Esophagus squamous epithelium (tissue), 4 donors: ENCODE measurements at regions not wholly inside any gene's neighbourhood (a gene's known extent, or its start where the extent isn't known, plus 50 kb on each side); places are given as distances from the start of the nearest gene placed in this dataset.

ENCODE experiments used
- CTCF ChIP-seq, 6 experiments: fragments of 450-650 bp in 4 of 6; fragments of 200-600 bp in 2 of 6; sonication (generic) in 2 of 6; IDR thresholded peaks; one replicate each; pipeline ENCODE4 v1.5.1; 2016 to 2019; ENCODE audit warnings: antibody characterized with exemption in 6 of 6, mild to moderate bottlenecking in 4 of 6, moderate library complexity in 4 of 6
- POLR2A ChIP-seq, 4 donors: fragments of 450-650 bp; IDR thresholded peaks; one replicate each; pipeline ENCODE4 v1.6.1; 2017; ENCODE audit warnings: antibody characterized with exemption in 4 of 4, mild to moderate bottlenecking in 4 of 4, moderate library complexity in 3 of 4

GRCh38 chr20:41750137-41750536 lies 132.0 kb upstream of the CHD6 start:
- no peak for TF ChIP-seq CTCF (IDR thresholded peaks at IDR 0.05)
- no peak for TF ChIP-seq POLR2A (IDR thresholded peaks at IDR 0.05)
